SK-N-MC (cell line): ENCODE measurements at regions not wholly inside any gene's neighbourhood (a gene's known extent, or its start where the extent isn't known, plus 50 kb on each side); places are given as distances from the start of the nearest gene placed in this dataset.

Source experiments
- DNase-seq: peaks from one replicate; pipeline ENCODE4 v3.0.0-alpha.2; 2011; ENCODE audit warnings: low read depth, low spot score
- H3K27ac ChIP-seq: fragments of 200-600 bp; sonication (generic); 2 replicates; pipeline ENCODE4 v1.5.1; 2016; ENCODE audit warnings: mixed run types
- H3K36me3 ChIP-seq: fragments of 200-600 bp; sonication (generic); 2 replicates; pipeline ENCODE4 v1.6.1; 2017; ENCODE audit warnings: antibody characterized with exemption, low read length, mixed read lengths; ENCODE audit not compliant: insufficient read depth
- H3K4me3 ChIP-seq: fragments of 200-600 bp; sonication (generic); 2 replicates; pipeline ENCODE4 v1.5.1; 2016
- H3K9ac ChIP-seq: fragments of 200-600 bp; sonication (generic); 2 replicates; pipeline ENCODE4 v1.8.0; 2017; ENCODE audit warnings: mixed run types, mixed read lengths; ENCODE audit not compliant: insufficient read length
- H3K9me3 ChIP-seq: fragments of 200-600 bp; sonication (generic); 2 replicates; pipeline ENCODE4 v1.6.1; 2017; ENCODE audit warnings: low read depth, mild to moderate bottlenecking, antibody characterized with exemption, low read length, moderate library complexity, mixed read lengths
- EZH2 ChIP-seq: fragments of 200-600 bp; sonication (generic); IDR thresholded peaks from one replicate; pipeline ENCODE4 v1.6.1; 2017; ENCODE audit warnings: antibody characterized with exemption
- FOXP2 ChIP-seq: optimal IDR thresholded peaks from 2 replicates; pipeline ENCODE3; 2011; ENCODE audit warnings: mild to moderate bottlenecking, moderate library complexity; ENCODE audit not compliant: insufficient read depth; ENCODE audit errors: extremely low read length, control extremely low read depth
- POLR2AphosphoS5 ChIP-seq: IDR thresholded peaks from 2 replicates; pipeline ENCODE4 v1.6.1; 2012; ENCODE audit warnings: mild to moderate bottlenecking, low read depth, low read length, borderline replicate concordance

DNA sequence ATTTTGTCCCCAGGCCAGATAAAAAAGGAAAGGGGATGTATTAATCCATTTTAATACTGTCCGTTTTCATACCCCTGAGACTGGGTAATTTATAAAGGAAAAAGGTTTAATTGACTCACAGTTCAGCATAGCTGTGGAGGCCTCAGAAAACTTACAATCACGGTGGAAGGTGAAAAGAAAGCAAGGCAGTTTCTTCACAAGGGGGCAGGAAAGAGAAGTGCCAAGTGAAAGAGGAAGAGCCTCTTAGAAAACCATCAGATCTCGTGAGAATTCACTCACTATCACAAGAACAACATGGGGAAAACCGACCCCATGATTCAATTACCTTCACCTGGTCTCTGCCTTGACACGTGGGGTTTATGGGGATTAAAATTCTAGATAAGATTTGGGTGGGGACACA lies 152.5 kb downstream of the IBTK start:
- Histone ChIP-seq H3K27ac (no peak overlapping the region), H3K4me3 (no peak overlapping the region), H3K9ac (no peak overlapping the region), H3K9me3 (no peaks in the 10 kb centered on the region), H3K36me3 (no peaks in the 10 kb centered on the region)
- no peak for DNase-seq
- TF ChIP-seq FOXP2 (no peak), POLR2AphosphoS5 (no peak), EZH2 (no peak)

DNA sequence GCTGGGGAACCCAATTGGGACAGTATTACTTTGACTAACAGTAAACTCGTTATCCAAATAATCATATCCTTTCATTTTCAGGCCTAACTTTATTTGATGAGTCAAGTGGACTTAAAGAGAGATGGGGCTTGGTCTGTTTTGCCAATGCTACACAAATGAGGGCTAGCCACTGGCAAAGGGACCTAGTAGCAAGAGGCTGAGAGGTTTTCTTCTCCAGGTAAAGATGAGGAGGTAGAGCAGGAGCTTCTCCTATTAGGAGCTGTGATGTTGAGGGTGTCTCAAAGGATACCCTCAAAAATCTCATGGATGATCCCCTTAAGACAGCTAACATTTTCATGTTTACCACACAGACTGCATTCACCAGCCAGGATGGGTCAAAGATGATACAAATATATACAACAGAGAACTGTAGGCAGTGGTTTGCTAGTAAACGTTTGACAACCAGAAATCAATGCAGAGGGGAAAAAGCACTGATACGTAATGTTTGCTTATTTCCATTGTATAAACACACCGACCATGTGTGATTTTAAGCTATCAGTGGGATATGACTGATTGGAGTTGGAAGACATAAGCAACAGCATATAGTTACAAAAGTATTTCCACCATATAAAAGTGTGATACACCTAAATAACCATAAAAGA lies 153.3 kb downstream of the IBTK start:
- TF ChIP-seq POLR2AphosphoS5 (no peak), EZH2 (no peak), FOXP2 (no peak)
- H3K4me3 ChIP-seq, result no peak overlapping the region
- no peaks in the 10 kb centered on the region for H3K36me3 ChIP-seq
- no peak overlapping the region for H3K27ac ChIP-seq
- DNase-seq, result no peak
- H3K9me3 ChIP-seq, result no peaks in the 10 kb centered on the region
- no peak overlapping the region for H3K9ac ChIP-seq

DNA sequence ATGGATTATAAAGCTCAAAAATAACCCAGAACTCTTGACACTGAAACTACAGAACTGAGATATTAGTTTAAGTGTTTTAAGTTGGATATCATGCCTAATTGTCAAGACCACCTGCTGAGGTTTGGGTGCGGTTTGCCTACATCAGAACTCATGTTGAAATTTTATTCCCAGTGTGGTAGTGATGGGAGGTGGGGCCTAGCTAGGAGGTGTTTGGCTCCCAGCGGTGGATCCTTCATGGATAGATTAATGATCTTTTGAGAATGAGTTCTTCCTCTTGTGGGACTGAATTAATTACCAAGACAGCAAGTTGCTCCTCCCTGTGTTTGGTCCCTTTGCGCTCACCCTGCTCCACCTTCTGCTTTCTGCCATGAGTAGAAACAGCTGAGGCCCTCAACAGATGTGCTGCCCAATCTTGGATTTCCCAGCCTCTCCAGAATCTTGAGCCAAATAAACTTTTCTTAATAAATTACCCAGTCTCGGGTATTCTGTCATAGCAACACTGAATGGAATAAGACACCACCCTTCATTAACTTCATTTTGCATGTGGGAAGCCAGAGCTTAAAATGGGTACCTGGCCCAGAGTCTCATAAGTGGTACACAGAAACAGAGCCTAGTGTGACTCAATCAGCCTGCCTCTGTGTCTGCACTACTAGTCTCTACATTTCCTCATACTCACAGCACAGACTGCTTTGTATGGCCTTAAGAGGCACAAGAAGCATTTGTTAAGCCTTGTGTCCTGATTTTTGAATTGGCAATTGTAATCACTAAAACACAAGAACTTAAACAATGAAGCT lies 158.4 kb downstream of the IBTK start:
- Histone ChIP-seq H3K27ac (no peak overlapping the region), H3K9me3 (no peaks in the 10 kb centered on the region), H3K4me3 (no peak overlapping the region), H3K36me3 (no peaks in the 10 kb centered on the region), H3K9ac (no peak overlapping the region)
- TF ChIP-seq FOXP2, result no peak
- TF ChIP-seq POLR2AphosphoS5, result no peak
- no peak for TF ChIP-seq EZH2
- no peak for DNase-seq

DNA sequence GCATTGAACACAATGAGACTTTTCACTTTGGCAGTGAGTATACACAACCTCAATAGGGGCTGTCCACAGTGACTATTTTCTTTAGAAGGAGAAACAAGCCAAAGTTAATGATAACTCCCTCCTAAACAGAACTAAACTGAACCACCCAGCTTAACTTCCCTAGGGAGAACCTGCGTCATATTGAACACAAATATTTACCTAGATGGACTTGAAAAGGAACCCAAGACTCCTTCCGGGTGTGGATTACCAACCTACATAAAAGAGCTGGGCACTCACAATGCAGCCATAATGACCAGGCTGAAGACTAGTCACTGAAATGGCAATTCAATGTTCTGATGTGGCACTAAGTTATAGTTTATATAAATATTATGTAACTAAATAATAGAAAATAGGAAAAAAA lies 160.6 kb downstream of the IBTK start:
- Histone ChIP-seq H3K27ac (no peak overlapping the region), H3K36me3 (no peaks in the 10 kb centered on the region), H3K4me3 (no peak overlapping the region), H3K9me3 (no peaks in the 10 kb centered on the region), H3K9ac (no peak overlapping the region)
- TF ChIP-seq POLR2AphosphoS5 (no peak), EZH2 (no peak), FOXP2 (no peak)
- DNase-seq, result no peak

DNA sequence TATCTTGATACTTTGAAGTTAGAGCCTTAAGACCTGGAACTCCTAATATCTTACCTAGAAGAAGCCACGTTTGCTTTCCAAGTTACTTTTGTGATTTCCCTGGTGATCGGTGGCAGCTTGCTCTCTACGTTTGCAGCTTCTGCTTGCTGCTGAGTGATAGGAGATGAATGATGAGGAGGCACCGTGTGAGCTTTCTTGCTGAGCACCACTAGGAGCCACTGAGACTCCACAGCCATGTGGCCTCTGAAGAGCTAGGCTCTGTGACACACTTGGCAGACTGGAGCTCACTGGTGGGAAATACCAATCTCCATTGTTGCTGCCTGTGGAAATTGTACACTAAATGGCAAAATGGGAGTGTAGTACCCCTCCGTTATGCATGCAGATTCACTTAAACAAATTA lies 161.8 kb downstream of the IBTK start:
- H3K4me3 ChIP-seq, result no peak overlapping the region
- DNase-seq, result no peak
- no peak overlapping the region for H3K9ac ChIP-seq
- no peaks in the 10 kb centered on the region for H3K36me3 ChIP-seq
- H3K27ac ChIP-seq, result no peak overlapping the region
- no peak for TF ChIP-seq FOXP2
- TF ChIP-seq POLR2AphosphoS5, result no peak
- TF ChIP-seq EZH2, result no peak
- H3K9me3 ChIP-seq, result no peaks in the 10 kb centered on the region

DNA sequence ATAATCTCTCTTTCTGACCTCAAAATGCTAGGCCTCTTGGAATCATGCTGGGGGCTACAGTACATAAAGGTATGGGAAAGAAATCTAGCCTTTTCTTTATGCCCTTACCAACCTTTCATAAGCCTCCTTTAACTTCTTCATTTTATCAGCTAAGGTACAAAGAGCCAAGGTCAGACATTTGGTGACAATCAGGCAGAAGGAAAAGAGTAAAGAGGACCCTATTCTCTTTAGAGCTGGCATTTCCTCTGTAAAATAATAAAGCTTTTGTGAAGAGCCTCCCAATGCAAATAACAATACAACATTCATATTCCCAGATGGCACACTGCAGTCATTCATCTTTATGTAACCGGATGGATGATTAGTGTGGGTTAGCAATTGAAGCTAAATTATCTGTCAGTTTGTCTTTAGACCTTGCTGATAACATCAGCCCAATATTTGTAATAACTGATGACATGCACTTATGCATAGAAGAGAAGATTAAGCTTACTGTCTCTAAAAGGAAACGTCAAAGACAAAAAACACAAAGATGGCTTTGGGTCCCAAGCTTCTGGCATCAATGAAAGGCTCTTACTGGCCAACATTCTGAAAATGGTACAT lies 163.1 kb downstream of the IBTK start:
- H3K36me3 ChIP-seq, result no peaks in the 10 kb centered on the region
- no peaks in the 10 kb centered on the region for H3K9me3 ChIP-seq
- no peak for DNase-seq
- H3K27ac ChIP-seq, result no peak overlapping the region
- TF ChIP-seq POLR2AphosphoS5 (no peak), FOXP2 (no peak), EZH2 (no peak)
- no peak overlapping the region for H3K9ac ChIP-seq
- no peak overlapping the region for H3K4me3 ChIP-seq

DNA sequence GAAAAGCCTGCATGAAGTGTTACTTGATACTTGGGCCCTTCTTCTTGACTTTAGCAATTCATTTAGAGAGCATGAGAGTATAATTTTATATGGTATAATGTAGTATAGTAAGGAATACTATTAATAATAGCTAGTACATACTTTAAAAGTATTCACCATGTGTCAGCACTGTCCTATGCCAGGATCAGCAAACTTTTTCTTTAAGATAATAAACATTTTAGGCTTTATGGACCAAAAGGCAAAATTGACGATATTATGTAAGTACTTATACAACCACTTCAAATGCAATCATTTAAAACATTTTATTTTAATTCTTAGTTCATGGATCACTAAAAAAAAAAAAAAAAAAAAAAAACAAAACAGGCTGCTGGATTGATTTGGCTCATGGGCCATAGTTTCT lies 163.9 kb downstream of the IBTK start:
- Histone ChIP-seq H3K4me3 (no peak overlapping the region), H3K36me3 (no peaks in the 10 kb centered on the region), H3K9ac (no peak overlapping the region), H3K27ac (no peak overlapping the region), H3K9me3 (no peaks in the 10 kb centered on the region)
- DNase-seq, result no peak
- no peak for TF ChIP-seq FOXP2
- no peak for TF ChIP-seq POLR2AphosphoS5
- TF ChIP-seq EZH2, result no peak

DNA sequence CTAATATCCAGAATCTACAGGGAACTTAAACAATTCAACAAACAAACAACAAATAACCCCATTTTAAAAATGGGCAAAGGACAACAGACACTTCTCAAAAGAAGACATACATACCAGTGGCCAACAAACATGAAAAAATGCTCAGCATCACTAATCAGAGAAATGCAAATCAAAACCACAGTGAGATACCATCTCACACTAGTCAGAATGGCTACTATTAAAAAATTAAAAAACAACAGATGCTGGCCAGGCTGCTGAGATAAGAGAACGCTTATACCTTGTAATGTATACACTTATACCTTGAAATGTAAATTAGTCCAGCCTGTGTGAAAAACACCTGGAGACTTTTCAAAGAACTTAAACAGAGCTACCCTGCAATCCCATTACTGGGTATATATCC lies 166.8 kb downstream of the IBTK start:
- TF ChIP-seq FOXP2 (no peak), EZH2 (no peak), POLR2AphosphoS5 (no peak)
- Histone ChIP-seq H3K36me3 (no peaks in the 10 kb centered on the region), H3K27ac (no peak overlapping the region), H3K9ac (no peak overlapping the region), H3K9me3 (no peaks in the 10 kb centered on the region), H3K4me3 (no peak overlapping the region)
- DNase-seq, result no peak
